SU-DHL-6 (cell line): ENCODE measurements at regions not wholly inside any gene's neighbourhood (a gene's known extent, or its start where the extent isn't known, plus 50 kb on each side); places are given as distances from the start of the nearest gene placed in this dataset.

Source experiments
- H2AFZ ChIP-seq: fragments of 200-600 bp; sonication (generic); 2 replicates; pipeline ENCODE4 v1.6.1; 2014; ENCODE audit warnings: low read depth, mild to moderate bottlenecking, moderate library complexity, mixed read lengths, antibody characterized with exemption, low read length; ENCODE audit not compliant: severe bottlenecking
- H3F3A ChIP-seq: fragments of 200-600 bp; shearing (Covaris generic); 2 replicates; pipeline ENCODE4 v1.6.0; 2016; ENCODE audit warnings: antibody characterized with exemption, mild to moderate bottlenecking; ENCODE audit not compliant: insufficient read depth
- H3K27ac ChIP-seq: fragments of 200-600 bp; sonication (generic); 2 replicates; pipeline ENCODE4 v1.5.1; 2016; ENCODE audit warnings: low read depth, mild to moderate bottlenecking, low read length, moderate library complexity, mixed read lengths
- H3K27me3 ChIP-seq: fragments of 200-600 bp; sonication (generic), shearing (Covaris generic); 2 replicates; pipeline ENCODE4 v1.6.0; 2014; ENCODE audit warnings: mild to moderate bottlenecking, low read length
- H3K36me3 ChIP-seq: fragments of 200-600 bp; sonication (generic); 2 replicates; pipeline ENCODE4 v1.6.1; 2014; ENCODE audit warnings: mild to moderate bottlenecking, low read length, mixed read lengths
- H3K4me2 ChIP-seq: fragments of 300-600, 200-600 bp; shearing (Covaris generic), sonication (generic); 2 replicates; pipeline ENCODE4 v1.6.0; 2014; ENCODE audit warnings: low read length, low read depth, mild to moderate bottlenecking; ENCODE audit not compliant: poor library complexity, severe bottlenecking
- H3K4me3 ChIP-seq: fragments of 200-600 bp; sonication (generic); 2 replicates; pipeline ENCODE4 v1.5.1; 2014; ENCODE audit warnings: antibody characterized with exemption, low read length, mild to moderate bottlenecking, mixed read lengths; ENCODE audit not compliant: insufficient read depth, poor library complexity, severe bottlenecking
- H3K79me2 ChIP-seq: fragments of 200-600 bp; sonication (generic); 2 replicates; pipeline ENCODE4 v1.6.1; 2014; ENCODE audit warnings: mild to moderate bottlenecking, low read length, moderate library complexity; ENCODE audit not compliant: insufficient read depth
- H3K9ac ChIP-seq: fragments of 200-600 bp; sonication (generic); 2 replicates; pipeline ENCODE4 v1.7.0; 2014; ENCODE audit warnings: mild to moderate bottlenecking, low read length
- H3K9me2 ChIP-seq: fragments of 200-600 bp; sonication (generic); replicated peaks from 2 replicates; pipeline ENCODE4 v1.6.1; 2014; ENCODE audit warnings: low read length; ENCODE audit not compliant: insufficient read depth
- H3K9me3 ChIP-seq: fragments of 200-600 bp; sonication (generic); 2 replicates; pipeline ENCODE4 v1.6.1; 2014; ENCODE audit warnings: low read length, mixed read lengths; ENCODE audit not compliant: insufficient read depth
- H4K20me1 ChIP-seq: fragments of 200-600 bp; sonication (generic); 2 replicates; pipeline ENCODE4 v1.6.1; 2014; ENCODE audit warnings: low read depth, mild to moderate bottlenecking, antibody characterized with exemption, low read length, moderate library complexity, mixed read lengths
- EZH2phosphoT487 ChIP-seq: fragments of 200-600 bp; sonication (generic), shearing (Covaris generic); conservative IDR thresholded peaks from 2 replicates; pipeline ENCODE4 v1.6.1; 2018; ENCODE audit warnings: mild to moderate bottlenecking, antibody characterized with exemption, low read length, moderate library complexity, mixed read lengths
- TF ChIP-seq, protein P1 (sequence below): fragments of 200-600 bp; sonication (generic); IDR thresholded peaks from one replicate; pipeline ENCODE4 v1.5.1; 2017; ENCODE audit warnings: antibody characterized with exemption, mild to moderate bottlenecking, low read length, moderate library complexity; ENCODE audit not compliant: insufficient read depth, poor library complexity, severe bottlenecking

DNA sequence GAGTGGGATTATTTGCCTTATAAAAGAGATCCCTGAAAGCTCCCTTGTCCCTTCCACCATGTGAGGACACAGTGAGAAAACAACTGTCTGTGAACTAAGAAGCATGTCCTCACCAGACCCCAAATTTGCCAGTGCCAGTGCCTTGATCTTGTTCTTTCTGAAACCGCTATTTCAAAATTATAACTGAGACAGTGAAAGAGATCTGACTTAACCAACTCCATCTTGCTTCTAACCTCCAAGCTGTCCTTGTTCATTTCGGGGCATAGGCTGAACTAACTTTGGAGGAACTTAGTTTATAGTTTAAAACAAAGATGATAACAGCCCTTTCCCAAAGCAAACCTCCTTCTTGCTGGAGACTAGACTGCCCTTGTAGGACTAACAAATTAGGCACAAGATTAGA, 563.9 kb downstream of the ADCYAP1 start:
- H3K9ac ChIP-seq = no peak overlapping the region
- H3K27me3 ChIP-seq = no peaks in the 10 kb centered on the region

GRCh38 chr18:1475867-1476266, 571.2 kb downstream of the ADCYAP1 start:
- Histone ChIP-seq H2AFZ (no peak overlapping the region), H3K27me3 (no peaks in the 10 kb centered on the region), H3K4me2 (no peak overlapping the region), H3K9ac (no peak overlapping the region), H3K36me3 (no peaks in the 10 kb centered on the region), H3K4me3 (no peak overlapping the region), H3F3A (no peaks in the 10 kb centered on the region), H3K79me2 (no peaks in the 10 kb centered on the region), H3K9me3 (no peaks in the 10 kb centered on the region), H3K27ac (no peak overlapping the region), H4K20me1 (no peaks in the 10 kb centered on the region), H3K9me2 (no peaks in the 10 kb centered on the region)
- TF ChIP-seq, protein P1, sequence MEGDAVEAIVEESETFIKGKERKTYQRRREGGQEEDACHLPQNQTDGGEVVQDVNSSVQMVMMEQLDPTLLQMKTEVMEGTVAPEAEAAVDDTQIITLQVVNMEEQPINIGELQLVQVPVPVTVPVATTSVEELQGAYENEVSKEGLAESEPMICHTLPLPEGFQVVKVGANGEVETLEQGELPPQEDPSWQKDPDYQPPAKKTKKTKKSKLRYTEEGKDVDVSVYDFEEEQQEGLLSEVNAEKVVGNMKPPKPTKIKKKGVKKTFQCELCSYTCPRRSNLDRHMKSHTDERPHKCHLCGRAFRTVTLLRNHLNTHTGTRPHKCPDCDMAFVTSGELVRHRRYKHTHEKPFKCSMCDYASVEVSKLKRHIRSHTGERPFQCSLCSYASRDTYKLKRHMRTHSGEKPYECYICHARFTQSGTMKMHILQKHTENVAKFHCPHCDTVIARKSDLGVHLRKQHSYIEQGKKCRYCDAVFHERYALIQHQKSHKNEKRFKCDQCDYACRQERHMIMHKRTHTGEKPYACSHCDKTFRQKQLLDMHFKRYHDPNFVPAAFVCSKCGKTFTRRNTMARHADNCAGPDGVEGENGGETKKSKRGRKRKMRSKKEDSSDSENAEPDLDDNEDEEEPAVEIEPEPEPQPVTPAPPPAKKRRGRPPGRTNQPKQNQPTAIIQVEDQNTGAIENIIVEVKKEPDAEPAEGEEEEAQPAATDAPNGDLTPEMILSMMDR = no peak
- no peak for TF ChIP-seq EZH2phosphoT487

More for the DNA sequence above, 563.9 kb downstream of the ADCYAP1 start:
- Histone ChIP-seq H3F3A (no peaks in the 10 kb centered on the region), H3K9me3 (no peaks in the 10 kb centered on the region), H4K20me1 (no peaks in the 10 kb centered on the region), H3K9me2 (no peaks in the 10 kb centered on the region), H2AFZ (no peak overlapping the region), H3K4me2 (no peak overlapping the region), H3K79me2 (no peaks in the 10 kb centered on the region), H3K27ac (no peak overlapping the region), H3K4me3 (no peak overlapping the region), H3K36me3 (no peaks in the 10 kb centered on the region)
- TF ChIP-seq, protein P1 = no peak
- TF ChIP-seq EZH2phosphoT487 = no peak

- H3K27me3 ChIP-seq = no peaks in the 10 kb centered on the region
- no peaks in the 10 kb centered on the region for H3K36me3 ChIP-seq
- H3K79me2 ChIP-seq = no peaks in the 10 kb centered on the region
- no peaks in the 10 kb centered on the region for H4K20me1 ChIP-seq
- no peaks in the 10 kb centered on the region for H3F3A ChIP-seq
- H3K9me2 ChIP-seq = no peaks in the 10 kb centered on the region; the same call in 1 of the 2 replicates
- H3K9ac ChIP-seq = no peak overlapping the region
- no peak for TF ChIP-seq EZH2phosphoT487
- TF ChIP-seq, protein P1 = no peak
- H3K4me2 ChIP-seq = no peak overlapping the region
- no peaks in the 10 kb centered on the region for H3K9me3 ChIP-seq
- H3K27ac ChIP-seq = no peak overlapping the region
- no peak overlapping the region for H3K4me3 ChIP-seq
- no peak overlapping the region for H2AFZ ChIP-seq
Observed at GRCh38 chr18:1480309-1480708, 575.6 kb downstream of the ADCYAP1 start.

GRCh38 chr18:1481577-1481976, 576.9 kb downstream of the ADCYAP1 start:
- H3F3A ChIP-seq = no peaks in the 10 kb centered on the region
- no peak overlapping the region for H2AFZ ChIP-seq
- no peaks in the 10 kb centered on the region for H3K79me2 ChIP-seq
- H4K20me1 ChIP-seq = no peaks in the 10 kb centered on the region
- TF ChIP-seq EZH2phosphoT487 = no peak
- TF ChIP-seq, protein P1 = no peak
- H3K9me3 ChIP-seq = no peaks in the 10 kb centered on the region
- H3K27ac ChIP-seq = no peak overlapping the region
- no peaks in the 10 kb centered on the region; the same call in 1 of the 2 replicates for H3K9me2 ChIP-seq
- no peak overlapping the region for H3K4me3 ChIP-seq
- H3K4me2 ChIP-seq = no peak overlapping the region
- H3K27me3 ChIP-seq = no peaks in the 10 kb centered on the region
- no peaks in the 10 kb centered on the region for H3K36me3 ChIP-seq
- H3K9ac ChIP-seq = no peak overlapping the region
